HepG2 (cell line): ENCODE measurements at regions not wholly inside any gene's neighbourhood (a gene's known extent, or its start where the extent isn't known, plus 50 kb on each side); places are given as distances from the start of the nearest gene placed in this dataset.

ENCODE experiments used
- SATB2 ChIP-seq: sonication (generic); formaldehyde crosslinking; IDR thresholded peaks from 2 replicates; pipeline ENCODE4 v1.5.0; 2020; ENCODE audit warnings: missing genetic modification reagents
- ZNF138 ChIP-seq: sonication (generic); formaldehyde crosslinking; IDR thresholded peaks from 2 replicates; pipeline ENCODE4 v1.5.0; 2020; ENCODE audit warnings: mild to moderate bottlenecking, low read depth, missing genetic modification reagents
- TF ChIP-seq, protein P1 (sequence below): sonication (generic); formaldehyde crosslinking; IDR thresholded peaks from 2 replicates; pipeline ENCODE4 v1.4.0; 2020; ENCODE audit warnings: missing genetic modification reagents, borderline replicate concordance
- TF ChIP-seq, protein P2 (sequence below): sonication (generic); formaldehyde crosslinking; IDR thresholded peaks from 2 replicates; pipeline ENCODE4 v1.4.0; 2020; ENCODE audit warnings: missing genetic modification reagents, borderline replicate concordance
- TF ChIP-seq, protein P3 (sequence below): IDR thresholded peaks from 2 replicates; pipeline ENCODE4 v1.6.1; 2012; ENCODE audit warnings: low read length, improper control_type of control experiment

DNA sequence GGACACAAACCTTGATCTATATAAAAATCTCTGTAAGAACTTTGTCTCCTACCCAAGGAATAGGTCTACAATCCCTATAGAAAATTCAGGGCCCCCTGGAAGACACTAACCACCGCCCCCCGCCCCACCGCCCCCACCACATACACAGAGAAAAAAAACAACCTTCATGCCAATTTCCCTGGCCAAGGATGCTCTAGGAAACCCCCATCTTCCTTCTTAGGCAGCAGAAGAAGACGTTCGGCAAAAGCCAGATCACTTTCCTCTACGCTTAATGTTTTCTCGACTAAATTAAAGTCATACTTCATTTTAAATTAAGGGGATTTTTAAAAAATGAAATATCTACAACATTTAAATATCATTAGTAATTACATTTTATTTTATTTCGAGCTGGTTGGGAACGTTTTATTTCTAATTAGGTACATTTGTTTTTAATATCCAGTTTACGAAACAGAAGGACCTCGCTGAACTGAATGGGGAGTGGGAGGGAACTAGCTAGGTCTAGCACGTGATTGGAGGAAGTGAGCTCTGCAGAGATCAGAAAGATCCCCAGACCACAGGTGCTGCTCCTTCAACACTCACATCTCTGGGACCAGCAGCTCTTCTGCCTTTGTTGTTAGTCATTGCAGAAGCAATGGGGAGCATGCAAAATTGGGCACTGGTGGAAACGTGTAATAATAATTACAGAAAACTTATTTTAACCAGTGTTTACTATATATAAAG, 472.3 kb downstream of the MN1 start (continued):
- TF ChIP-seq, protein P1, sequence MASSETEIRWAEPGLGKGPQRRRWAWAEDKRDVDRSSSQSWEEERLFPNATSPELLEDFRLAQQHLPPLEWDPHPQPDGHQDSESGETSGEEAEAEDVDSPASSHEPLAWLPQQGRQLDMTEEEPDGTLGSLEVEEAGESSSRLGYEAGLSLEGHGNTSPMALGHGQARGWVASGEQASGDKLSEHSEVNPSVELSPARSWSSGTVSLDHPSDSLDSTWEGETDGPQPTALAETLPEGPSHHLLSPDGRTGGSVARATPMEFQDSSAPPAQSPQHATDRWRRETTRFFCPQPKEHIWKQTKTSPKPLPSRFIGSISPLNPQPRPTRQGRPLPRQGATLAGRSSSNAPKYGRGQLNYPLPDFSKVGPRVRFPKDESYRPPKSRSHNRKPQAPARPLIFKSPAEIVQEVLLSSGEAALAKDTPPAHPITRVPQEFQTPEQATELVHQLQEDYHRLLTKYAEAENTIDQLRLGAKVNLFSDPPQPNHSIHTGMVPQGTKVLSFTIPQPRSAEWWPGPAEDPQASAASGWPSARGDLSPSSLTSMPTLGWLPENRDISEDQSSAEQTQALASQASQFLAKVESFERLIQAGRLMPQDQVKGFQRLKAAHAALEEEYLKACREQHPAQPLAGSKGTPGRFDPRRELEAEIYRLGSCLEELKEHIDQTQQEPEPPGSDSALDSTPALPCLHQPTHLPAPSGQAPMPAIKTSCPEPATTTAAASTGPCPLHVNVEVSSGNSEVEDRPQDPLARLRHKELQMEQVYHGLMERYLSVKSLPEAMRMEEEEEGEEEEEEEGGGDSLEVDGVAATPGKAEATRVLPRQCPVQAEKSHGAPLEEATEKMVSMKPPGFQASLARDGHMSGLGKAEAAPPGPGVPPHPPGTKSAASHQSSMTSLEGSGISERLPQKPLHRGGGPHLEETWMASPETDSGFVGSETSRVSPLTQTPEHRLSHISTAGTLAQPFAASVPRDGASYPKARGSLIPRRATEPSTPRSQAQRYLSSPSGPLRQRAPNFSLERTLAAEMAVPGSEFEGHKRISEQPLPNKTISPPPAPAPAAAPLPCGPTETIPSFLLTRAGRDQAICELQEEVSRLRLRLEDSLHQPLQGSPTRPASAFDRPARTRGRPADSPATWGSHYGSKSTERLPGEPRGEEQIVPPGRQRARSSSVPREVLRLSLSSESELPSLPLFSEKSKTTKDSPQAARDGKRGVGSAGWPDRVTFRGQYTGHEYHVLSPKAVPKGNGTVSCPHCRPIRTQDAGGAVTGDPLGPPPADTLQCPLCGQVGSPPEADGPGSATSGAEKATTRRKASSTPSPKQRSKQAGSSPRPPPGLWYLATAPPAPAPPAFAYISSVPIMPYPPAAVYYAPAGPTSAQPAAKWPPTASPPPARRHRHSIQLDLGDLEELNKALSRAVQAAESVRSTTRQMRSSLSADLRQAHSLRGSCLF (CRISPR knock-in tag), result no peak
- TF ChIP-seq SATB2 (CRISPR knock-in tag), result no peak
- TF ChIP-seq, protein P2, sequence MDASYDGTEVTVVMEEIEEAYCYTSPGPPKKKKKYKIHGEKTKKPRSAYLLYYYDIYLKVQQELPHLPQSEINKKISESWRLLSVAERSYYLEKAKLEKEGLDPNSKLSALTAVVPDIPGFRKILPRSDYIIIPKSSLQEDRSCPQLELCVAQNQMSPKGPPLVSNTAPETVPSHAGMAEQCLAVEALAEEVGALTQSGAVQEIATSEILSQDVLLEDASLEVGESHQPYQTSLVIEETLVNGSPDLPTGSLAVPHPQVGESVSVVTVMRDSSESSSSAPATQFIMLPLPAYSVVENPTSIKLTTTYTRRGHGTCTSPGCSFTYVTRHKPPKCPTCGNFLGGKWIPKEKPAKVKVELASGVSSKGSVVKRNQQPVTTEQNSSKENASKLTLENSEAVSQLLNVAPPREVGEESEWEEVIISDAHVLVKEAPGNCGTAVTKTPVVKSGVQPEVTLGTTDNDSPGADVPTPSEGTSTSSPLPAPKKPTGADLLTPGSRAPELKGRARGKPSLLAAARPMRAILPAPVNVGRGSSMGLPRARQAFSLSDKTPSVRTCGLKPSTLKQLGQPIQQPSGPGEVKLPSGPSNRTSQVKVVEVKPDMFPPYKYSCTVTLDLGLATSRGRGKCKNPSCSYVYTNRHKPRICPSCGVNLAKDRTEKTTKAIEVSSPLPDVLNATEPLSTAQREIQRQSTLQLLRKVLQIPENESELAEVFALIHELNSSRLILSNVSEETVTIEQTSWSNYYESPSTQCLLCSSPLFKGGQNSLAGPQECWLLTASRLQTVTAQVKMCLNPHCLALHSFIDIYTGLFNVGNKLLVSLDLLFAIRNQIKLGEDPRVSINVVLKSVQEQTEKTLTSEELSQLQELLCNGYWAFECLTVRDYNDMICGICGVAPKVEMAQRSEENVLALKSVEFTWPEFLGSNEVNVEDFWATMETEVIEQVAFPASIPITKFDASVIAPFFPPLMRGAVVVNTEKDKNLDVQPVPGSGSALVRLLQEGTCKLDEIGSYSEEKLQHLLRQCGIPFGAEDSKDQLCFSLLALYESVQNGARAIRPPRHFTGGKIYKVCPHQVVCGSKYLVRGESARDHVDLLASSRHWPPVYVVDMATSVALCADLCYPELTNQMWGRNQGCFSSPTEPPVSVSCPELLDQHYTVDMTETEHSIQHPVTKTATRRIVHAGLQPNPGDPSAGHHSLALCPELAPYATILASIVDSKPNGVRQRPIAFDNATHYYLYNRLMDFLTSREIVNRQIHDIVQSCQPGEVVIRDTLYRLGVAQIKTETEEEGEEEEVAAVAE, result no peak
- TF ChIP-seq, protein P3, sequence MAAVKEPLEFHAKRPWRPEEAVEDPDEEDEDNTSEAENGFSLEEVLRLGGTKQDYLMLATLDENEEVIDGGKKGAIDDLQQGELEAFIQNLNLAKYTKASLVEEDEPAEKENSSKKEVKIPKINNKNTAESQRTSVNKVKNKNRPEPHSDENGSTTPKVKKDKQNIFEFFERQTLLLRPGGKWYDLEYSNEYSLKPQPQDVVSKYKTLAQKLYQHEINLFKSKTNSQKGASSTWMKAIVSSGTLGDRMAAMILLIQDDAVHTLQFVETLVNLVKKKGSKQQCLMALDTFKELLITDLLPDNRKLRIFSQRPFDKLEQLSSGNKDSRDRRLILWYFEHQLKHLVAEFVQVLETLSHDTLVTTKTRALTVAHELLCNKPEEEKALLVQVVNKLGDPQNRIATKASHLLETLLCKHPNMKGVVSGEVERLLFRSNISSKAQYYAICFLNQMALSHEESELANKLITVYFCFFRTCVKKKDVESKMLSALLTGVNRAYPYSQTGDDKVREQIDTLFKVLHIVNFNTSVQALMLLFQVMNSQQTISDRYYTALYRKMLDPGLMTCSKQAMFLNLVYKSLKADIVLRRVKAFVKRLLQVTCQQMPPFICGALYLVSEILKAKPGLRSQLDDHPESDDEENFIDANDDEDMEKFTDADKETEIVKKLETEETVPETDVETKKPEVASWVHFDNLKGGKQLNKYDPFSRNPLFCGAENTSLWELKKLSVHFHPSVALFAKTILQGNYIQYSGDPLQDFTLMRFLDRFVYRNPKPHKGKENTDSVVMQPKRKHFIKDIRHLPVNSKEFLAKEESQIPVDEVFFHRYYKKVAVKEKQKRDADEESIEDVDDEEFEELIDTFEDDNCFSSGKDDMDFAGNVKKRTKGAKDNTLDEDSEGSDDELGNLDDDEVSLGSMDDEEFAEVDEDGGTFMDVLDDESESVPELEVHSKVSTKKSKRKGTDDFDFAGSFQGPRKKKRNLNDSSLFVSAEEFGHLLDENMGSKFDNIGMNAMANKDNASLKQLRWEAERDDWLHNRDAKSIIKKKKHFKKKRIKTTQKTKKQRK, result no peak
- no peak for TF ChIP-seq ZNF138 (CRISPR knock-in tag)
